ENCODE measurements at regions not wholly inside any gene's neighbourhood (a gene's known extent, or its start where the extent isn't known, plus 50 kb on each side); places are given as distances from the start of the nearest gene placed in this dataset.

DNA sequence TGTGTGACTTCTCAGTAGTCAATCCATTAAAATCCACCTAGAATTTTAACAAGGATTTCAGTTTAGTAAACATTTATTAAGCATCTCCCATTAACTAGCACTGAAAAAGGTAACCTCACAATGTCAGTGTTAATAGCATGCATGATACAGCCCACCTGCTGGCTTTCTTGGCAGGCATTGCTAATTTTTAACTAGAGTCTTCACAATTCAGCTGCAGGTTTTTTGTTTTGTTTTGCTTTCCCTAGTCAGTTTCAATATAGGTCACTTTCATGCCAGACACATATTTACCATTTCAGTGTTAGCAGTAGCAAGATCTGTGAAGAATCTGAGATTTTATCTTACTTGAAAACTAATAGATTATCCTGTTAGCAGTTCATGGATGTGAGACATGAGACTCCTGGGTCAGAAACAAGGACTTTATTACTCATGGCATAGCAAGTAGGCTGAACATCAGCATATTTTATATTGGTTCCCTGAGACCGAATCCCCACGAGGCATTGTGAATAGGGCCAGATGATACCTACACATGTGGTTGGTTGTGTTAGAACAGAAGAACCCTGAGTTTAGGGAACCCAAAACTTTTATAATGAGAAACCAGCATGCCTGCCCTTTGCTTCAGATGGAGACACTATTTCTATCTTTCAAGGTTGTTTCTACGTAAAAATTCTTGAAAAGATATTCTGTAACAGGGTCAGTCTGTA lies 198.0 kb upstream of the HTR2A start:
- H4K20me1 ChIP-seq (ENCODE audit: insufficient read depth): no peaks in the 10 kb centered on the region
- no peaks in the 10 kb centered on the region for H3K9me3 ChIP-seq (ENCODE audit: low read depth)
- H3K4me2 ChIP-seq (ENCODE audit: unreplicated experiment): no peak overlapping the region
- no peak overlapping the region for H3K4me3 ChIP-seq
- 73 to 77% methylated on average over 3 of the region's 3 CpGs for WGBS, 2 experiments (ENCODE audit: low coverage in 1 of 2, low lambda C conversion rate in 2 of 2, missing lambda C conversion rate in 2 of 2)
- no peak for TF ChIP-seq EZH2phosphoT487 (IDR thresholded peaks at IDR 0.05; ENCODE audit: insufficient read depth, low read depth)
- TF ChIP-seq EZH2 (IDR thresholded peaks at IDR 0.05; ENCODE audit: insufficient read depth, poor library complexity, severe bottlenecking): no peak
- H2AFZ ChIP-seq: no peak overlapping the region
- in situ Hi-C loops (cut with MboI): no loop called here
- H3K9me2 ChIP-seq (ENCODE audit: insufficient read depth): no peaks in the 10 kb centered on the region
- H3F3A ChIP-seq (ENCODE audit: insufficient read depth): peaks cover 9% of the 10 kb centered on the region
- H3K27ac ChIP-seq: no peak overlapping the region
- no peaks in the 10 kb centered on the region for H3K79me2 ChIP-seq (ENCODE audit: insufficient read depth)
- no peak overlapping the region for H3K9ac ChIP-seq
- no peaks in the 10 kb centered on the region for H3K27me3 ChIP-seq (replicated peaks; ENCODE audit: insufficient read depth)
- no peaks in the 10 kb centered on the region for H3K36me3 ChIP-seq (ENCODE audit: low read depth)
- DNase-seq: no peak
- H3K4me1 ChIP-seq (ENCODE audit: insufficient read depth): peaks cover 16% of the 10 kb centered on the region

DNA sequence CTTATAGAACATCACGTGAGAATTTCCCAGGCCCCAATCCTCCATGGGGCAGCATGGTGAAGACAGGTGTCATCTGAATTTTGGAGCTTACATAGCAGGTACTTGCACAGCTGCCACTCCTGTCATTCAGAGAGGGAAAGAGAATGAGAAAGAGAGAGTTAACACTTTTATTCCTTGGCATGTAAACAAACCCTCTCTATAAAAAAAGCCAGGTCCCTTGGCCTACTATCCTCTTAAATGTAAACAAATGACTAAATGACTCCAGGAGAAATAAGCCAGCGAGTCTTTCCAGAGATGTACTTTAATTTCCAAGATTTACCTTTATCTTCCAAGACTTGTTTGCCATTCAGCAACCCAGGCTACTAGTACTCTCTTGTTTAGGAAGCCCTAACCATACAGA lies 195.3 kb upstream of the HTR2A start:
- H3K27me3 ChIP-seq (replicated peaks; ENCODE audit: insufficient read depth): no peaks in the 10 kb centered on the region
- H3K4me1 ChIP-seq (ENCODE audit: insufficient read depth): peaks cover 20% of the 10 kb centered on the region
- H3K79me2 ChIP-seq (ENCODE audit: insufficient read depth): no peaks in the 10 kb centered on the region
- H3K36me3 ChIP-seq (ENCODE audit: low read depth): no peaks in the 10 kb centered on the region
- no peaks in the 10 kb centered on the region for H4K20me1 ChIP-seq (ENCODE audit: insufficient read depth)
- no peak for TF ChIP-seq EZH2 (IDR thresholded peaks at IDR 0.05; ENCODE audit: insufficient read depth, poor library complexity, severe bottlenecking)
- no peak for TF ChIP-seq EZH2phosphoT487 (IDR thresholded peaks at IDR 0.05; ENCODE audit: insufficient read depth, low read depth)
- peaks cover 9% of the 10 kb centered on the region for H3F3A ChIP-seq (ENCODE audit: insufficient read depth)
- H2AFZ ChIP-seq: no peak overlapping the region
- no peak overlapping the region for H3K4me2 ChIP-seq (ENCODE audit: unreplicated experiment)
- H3K9me3 ChIP-seq (ENCODE audit: low read depth): no peaks in the 10 kb centered on the region
- no peak overlapping the region for H3K9ac ChIP-seq
- WGBS, 2 experiments (ENCODE audit: low coverage in 1 of 2, low lambda C conversion rate in 2 of 2, missing lambda C conversion rate in 2 of 2): 91 to 95% methylated on average over 2 of the region's 2 CpGs
- in situ Hi-C loops (cut with MboI): no loop called here
- no peak overlapping the region for H3K4me3 ChIP-seq
- H3K9me2 ChIP-seq (ENCODE audit: insufficient read depth): no peaks in the 10 kb centered on the region
- DNase-seq: no peak
- no peak overlapping the region for H3K27ac ChIP-seq

DNA sequence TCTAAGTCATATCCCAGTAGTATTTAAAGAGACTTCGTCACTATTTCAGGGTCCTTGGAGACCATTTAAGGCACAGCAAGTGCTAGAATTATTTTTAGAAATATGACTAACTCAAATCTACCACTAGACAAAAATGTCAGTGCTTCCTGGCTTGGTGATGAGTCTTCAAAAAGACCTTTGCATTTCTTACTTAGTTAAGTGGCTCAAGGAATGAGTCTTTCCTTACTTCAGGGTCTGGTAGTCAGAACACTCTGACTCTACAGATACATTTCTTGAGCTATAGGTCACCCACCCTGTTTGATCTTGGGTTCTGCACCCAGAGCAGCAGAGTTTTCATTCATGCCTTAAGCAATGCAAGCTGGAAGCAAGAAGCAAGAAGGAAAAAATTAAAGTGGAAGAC lies 191.0 kb upstream of the HTR2A start:
- H3K9me2 ChIP-seq (ENCODE audit: insufficient read depth): no peaks in the 10 kb centered on the region
- no peaks in the 10 kb centered on the region for H4K20me1 ChIP-seq (ENCODE audit: insufficient read depth)
- 0 to 7% methylated on average over 1 of the region's 1 CpG for WGBS, 2 experiments (ENCODE audit: low coverage in 1 of 2, low lambda C conversion rate in 2 of 2, missing lambda C conversion rate in 2 of 2)
- no peak for TF ChIP-seq EZH2phosphoT487 (IDR thresholded peaks at IDR 0.05; ENCODE audit: insufficient read depth, low read depth)
- no peak for TF ChIP-seq EZH2 (IDR thresholded peaks at IDR 0.05; ENCODE audit: insufficient read depth, poor library complexity, severe bottlenecking)
- no peak overlapping the region; the same call in 1 of the 2 replicates for H2AFZ ChIP-seq
- H3K9ac ChIP-seq: no peak overlapping the region
- peaks cover 17% of the 10 kb centered on the region for H3F3A ChIP-seq (ENCODE audit: insufficient read depth)
- no peaks in the 10 kb centered on the region for H3K36me3 ChIP-seq (ENCODE audit: low read depth)
- H3K4me2 ChIP-seq (ENCODE audit: unreplicated experiment): peak overlapping the region; percentile 27
- H3K9me3 ChIP-seq (ENCODE audit: low read depth): no peaks in the 10 kb centered on the region
- DNase-seq: peak; percentile 90
- H3K79me2 ChIP-seq (ENCODE audit: insufficient read depth): no peaks in the 10 kb centered on the region
- no peaks in the 10 kb centered on the region for H3K27me3 ChIP-seq (replicated peaks; ENCODE audit: insufficient read depth)
- in situ Hi-C loops (cut with MboI): no loop called here
- H3K4me3 ChIP-seq: no peak overlapping the region
- H3K4me1 ChIP-seq (ENCODE audit: insufficient read depth): peaks cover 35% of the 10 kb centered on the region
- peak overlapping the region; percentile 40 for H3K27ac ChIP-seq

DNA sequence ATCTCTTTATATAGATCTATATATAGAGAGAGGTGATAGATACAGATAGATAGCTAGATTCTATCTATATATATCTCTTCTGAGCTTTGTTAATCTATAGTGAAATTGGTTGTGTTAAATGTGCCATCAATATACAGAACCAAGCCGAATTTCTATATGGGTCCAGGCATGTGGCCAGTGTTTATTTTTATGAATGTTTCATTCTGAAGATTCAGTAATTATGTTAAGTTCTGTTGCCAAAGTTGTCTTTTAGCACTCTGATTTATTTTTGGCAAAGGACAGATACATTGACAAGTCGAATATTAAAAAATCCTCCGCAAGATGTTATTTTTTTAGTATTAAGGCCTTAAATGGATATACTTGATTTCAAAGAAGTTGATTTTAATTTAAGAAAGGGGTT lies 190.4 kb upstream of the HTR2A start:
- no peaks in the 10 kb centered on the region for H4K20me1 ChIP-seq (ENCODE audit: insufficient read depth)
- no peaks in the 10 kb centered on the region for H3K36me3 ChIP-seq (ENCODE audit: low read depth)
- no peak for TF ChIP-seq EZH2phosphoT487 (IDR thresholded peaks at IDR 0.05; ENCODE audit: insufficient read depth, low read depth)
- H3K27me3 ChIP-seq (replicated peaks; ENCODE audit: insufficient read depth): no peaks in the 10 kb centered on the region
- no peaks in the 10 kb centered on the region for H3K9me3 ChIP-seq (ENCODE audit: low read depth)
- no peak overlapping the region for H2AFZ ChIP-seq
- peak overlapping the region; percentile 40 for H3K27ac ChIP-seq
- no peak overlapping the region for H3K9ac ChIP-seq
- peaks cover 17% of the 10 kb centered on the region for H3F3A ChIP-seq (ENCODE audit: insufficient read depth)
- peaks cover 35% of the 10 kb centered on the region for H3K4me1 ChIP-seq (ENCODE audit: insufficient read depth)
- H3K9me2 ChIP-seq (ENCODE audit: insufficient read depth): no peaks in the 10 kb centered on the region
- no peak overlapping the region for H3K4me2 ChIP-seq (ENCODE audit: unreplicated experiment)
- no peaks in the 10 kb centered on the region for H3K79me2 ChIP-seq (ENCODE audit: insufficient read depth)
- in situ Hi-C loops (cut with MboI): no loop called here
- no peak for DNase-seq
- no peak overlapping the region for H3K4me3 ChIP-seq
- WGBS, 2 experiments (ENCODE audit: low coverage in 1 of 2, low lambda C conversion rate in 2 of 2, missing lambda C conversion rate in 2 of 2): 95 to 99% methylated on average over 3 of the region's 3 CpGs
